GM23338 (cell line): ENCODE measurements at regions not wholly inside any gene's neighbourhood (a gene's known extent, or its start where the extent isn't known, plus 50 kb on each side); places are given as distances from the start of the nearest gene placed in this dataset.

Experiments used
- CREB1 ChIP-seq: fragments of 250-450 bp; sonication (Bioruptor Pico); IDR thresholded peaks from 2 replicates; pipeline ENCODE4 v1.5.0; 2020; ENCODE audit warnings: low read depth, mild to moderate bottlenecking, moderate library complexity
- EZH2 ChIP-seq: fragments of 200-600 bp; sonication (generic); IDR thresholded peaks from one replicate; pipeline ENCODE4 v1.8.0; 2017; ENCODE audit warnings: antibody characterized with exemption, mild to moderate bottlenecking, low read depth; ENCODE audit not compliant: unreplicated experiment
- JUNB ChIP-seq: IDR thresholded peaks from one replicate; pipeline ENCODE4 v1.6.1; 2016; ENCODE audit warnings: antibody characterized with exemption; ENCODE audit not compliant: unreplicated experiment
- POLR2AphosphoS5 ChIP-seq: IDR thresholded peaks from 2 replicates; pipeline ENCODE4 v1.6.1; 2016; ENCODE audit warnings: antibody characterized with exemption, low read depth
- STAT1 ChIP-seq: IDR thresholded peaks from one replicate; pipeline ENCODE4 v1.6.1; 2016; ENCODE audit warnings: antibody characterized with exemption; ENCODE audit not compliant: unreplicated experiment
- TF ChIP-seq, protein P1 (sequence below), 2 experiments: fragments of 200-600 bp in 1 of 2; sonication (generic) in 1 of 2; conservative IDR thresholded peaks; 2 replicates each; pipeline versions ENCODE4 v1.5.1 to v1.6.1; 2016 to 2017; ENCODE audit warnings: antibody characterized with exemption in 2 of 2, low read depth in 2 of 2, mild to moderate bottlenecking in 2 of 2, moderate library complexity in 1 of 2
- TF ChIP-seq, protein P2 (sequence below): IDR thresholded peaks from one replicate; pipeline ENCODE4 v1.6.1; 2018; ENCODE audit warnings: antibody characterized with exemption; ENCODE audit not compliant: unreplicated experiment

DNA sequence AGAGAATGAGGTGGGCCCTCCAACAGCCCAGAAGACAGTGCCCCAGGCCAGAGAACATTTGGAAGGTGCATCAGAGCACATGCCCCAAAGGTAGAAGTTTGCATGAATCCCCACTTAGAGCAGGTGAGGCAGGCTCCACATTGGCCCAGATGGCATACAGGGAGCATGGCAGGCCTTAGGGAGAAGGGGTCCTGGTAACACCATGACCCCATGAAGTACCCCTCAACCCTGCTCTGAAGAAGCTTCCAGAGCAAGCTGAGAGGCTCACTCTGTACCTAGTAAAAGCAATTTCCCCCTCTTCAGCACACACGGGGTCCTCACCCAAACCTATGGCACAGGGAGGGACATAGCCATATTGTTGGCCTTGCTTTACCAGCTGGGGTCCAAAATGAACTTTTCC lies 162.6 kb downstream of the BUB3 start:
- TF ChIP-seq, protein P1, sequence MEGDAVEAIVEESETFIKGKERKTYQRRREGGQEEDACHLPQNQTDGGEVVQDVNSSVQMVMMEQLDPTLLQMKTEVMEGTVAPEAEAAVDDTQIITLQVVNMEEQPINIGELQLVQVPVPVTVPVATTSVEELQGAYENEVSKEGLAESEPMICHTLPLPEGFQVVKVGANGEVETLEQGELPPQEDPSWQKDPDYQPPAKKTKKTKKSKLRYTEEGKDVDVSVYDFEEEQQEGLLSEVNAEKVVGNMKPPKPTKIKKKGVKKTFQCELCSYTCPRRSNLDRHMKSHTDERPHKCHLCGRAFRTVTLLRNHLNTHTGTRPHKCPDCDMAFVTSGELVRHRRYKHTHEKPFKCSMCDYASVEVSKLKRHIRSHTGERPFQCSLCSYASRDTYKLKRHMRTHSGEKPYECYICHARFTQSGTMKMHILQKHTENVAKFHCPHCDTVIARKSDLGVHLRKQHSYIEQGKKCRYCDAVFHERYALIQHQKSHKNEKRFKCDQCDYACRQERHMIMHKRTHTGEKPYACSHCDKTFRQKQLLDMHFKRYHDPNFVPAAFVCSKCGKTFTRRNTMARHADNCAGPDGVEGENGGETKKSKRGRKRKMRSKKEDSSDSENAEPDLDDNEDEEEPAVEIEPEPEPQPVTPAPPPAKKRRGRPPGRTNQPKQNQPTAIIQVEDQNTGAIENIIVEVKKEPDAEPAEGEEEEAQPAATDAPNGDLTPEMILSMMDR (conservative IDR thresholded peaks at IDR 0.05; ENCODE audit: low read depth in 2 of 2): no peak
- TF ChIP-seq EZH2 (no peak), STAT1 (no peak), POLR2AphosphoS5 (no peak), JUNB (no peak), CREB1 (CRISPR knock-in tag) (no peak)
- TF ChIP-seq, protein P2, sequence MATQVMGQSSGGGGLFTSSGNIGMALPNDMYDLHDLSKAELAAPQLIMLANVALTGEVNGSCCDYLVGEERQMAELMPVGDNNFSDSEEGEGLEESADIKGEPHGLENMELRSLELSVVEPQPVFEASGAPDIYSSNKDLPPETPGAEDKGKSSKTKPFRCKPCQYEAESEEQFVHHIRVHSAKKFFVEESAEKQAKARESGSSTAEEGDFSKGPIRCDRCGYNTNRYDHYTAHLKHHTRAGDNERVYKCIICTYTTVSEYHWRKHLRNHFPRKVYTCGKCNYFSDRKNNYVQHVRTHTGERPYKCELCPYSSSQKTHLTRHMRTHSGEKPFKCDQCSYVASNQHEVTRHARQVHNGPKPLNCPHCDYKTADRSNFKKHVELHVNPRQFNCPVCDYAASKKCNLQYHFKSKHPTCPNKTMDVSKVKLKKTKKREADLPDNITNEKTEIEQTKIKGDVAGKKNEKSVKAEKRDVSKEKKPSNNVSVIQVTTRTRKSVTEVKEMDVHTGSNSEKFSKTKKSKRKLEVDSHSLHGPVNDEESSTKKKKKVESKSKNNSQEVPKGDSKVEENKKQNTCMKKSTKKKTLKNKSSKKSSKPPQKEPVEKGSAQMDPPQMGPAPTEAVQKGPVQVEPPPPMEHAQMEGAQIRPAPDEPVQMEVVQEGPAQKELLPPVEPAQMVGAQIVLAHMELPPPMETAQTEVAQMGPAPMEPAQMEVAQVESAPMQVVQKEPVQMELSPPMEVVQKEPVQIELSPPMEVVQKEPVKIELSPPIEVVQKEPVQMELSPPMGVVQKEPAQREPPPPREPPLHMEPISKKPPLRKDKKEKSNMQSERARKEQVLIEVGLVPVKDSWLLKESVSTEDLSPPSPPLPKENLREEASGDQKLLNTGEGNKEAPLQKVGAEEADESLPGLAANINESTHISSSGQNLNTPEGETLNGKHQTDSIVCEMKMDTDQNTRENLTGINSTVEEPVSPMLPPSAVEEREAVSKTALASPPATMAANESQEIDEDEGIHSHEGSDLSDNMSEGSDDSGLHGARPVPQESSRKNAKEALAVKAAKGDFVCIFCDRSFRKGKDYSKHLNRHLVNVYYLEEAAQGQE: no peak
